DOHH2 (cell line): ENCODE measurements at regions not wholly inside any gene's neighbourhood (a gene's known extent, or its start where the extent isn't known, plus 50 kb on each side); places are given as distances from the start of the nearest gene placed in this dataset.

Experiments used
- H3F3A ChIP-seq: fragments of 200-600 bp; sonication (generic), shearing (Covaris generic); 2 replicates; pipeline ENCODE4 v1.6.0; 2016; ENCODE audit warnings: antibody characterized with exemption, mild to moderate bottlenecking; ENCODE audit not compliant: control insufficient read depth, insufficient read depth
- H3K27ac ChIP-seq: fragments of 200-600 bp; sonication (generic); 2 replicates; pipeline ENCODE4 v1.5.1; 2014; ENCODE audit warnings: low read depth, mild to moderate bottlenecking, low read length, moderate library complexity
- H3K27me3 ChIP-seq: fragments of 200-600 bp; sonication (generic); 2 replicates; pipeline ENCODE4 v1.6.1; 2014; ENCODE audit warnings: mild to moderate bottlenecking, low read length, mixed read lengths; ENCODE audit not compliant: control insufficient read depth
- H3K36me3 ChIP-seq: fragments of 200-600 bp; sonication (generic); 2 replicates; pipeline ENCODE4 v1.6.1; 2014; ENCODE audit warnings: mild to moderate bottlenecking, low read length, moderate library complexity, mixed read lengths; ENCODE audit not compliant: control insufficient read depth
- H3K4me1 ChIP-seq: fragments of 200-600 bp; sonication (generic); 2 replicates; pipeline ENCODE4 v1.6.1; 2014; ENCODE audit warnings: mild to moderate bottlenecking, low read length, mixed read lengths; ENCODE audit not compliant: control insufficient read depth
- H3K4me2 ChIP-seq: fragments of 200-600 bp; sonication (generic); 2 replicates; pipeline ENCODE4 v1.6.0; 2014; ENCODE audit warnings: mild to moderate bottlenecking, low read length, moderate library complexity
- H3K4me3 ChIP-seq: fragments of 200-600 bp; sonication (generic); 2 replicates; pipeline ENCODE4 v1.5.1; 2014; ENCODE audit warnings: mild to moderate bottlenecking, low read length, mixed read lengths
- H3K79me2 ChIP-seq: fragments of 200-600 bp; sonication (generic); 2 replicates; pipeline ENCODE4 v1.6.1; 2014; ENCODE audit warnings: mild to moderate bottlenecking, low read length, mixed read lengths; ENCODE audit not compliant: control insufficient read depth
- H3K9me2 ChIP-seq: fragments of 200-600 bp; sonication (generic); replicated peaks from 2 replicates; pipeline ENCODE4 v1.6.1; 2014; ENCODE audit warnings: mild to moderate bottlenecking, low read length, mixed read lengths; ENCODE audit not compliant: control insufficient read depth
- H3K9me3 ChIP-seq: fragments of 200-600 bp; sonication (generic); 2 replicates; pipeline ENCODE4 v1.6.1; 2014; ENCODE audit warnings: antibody characterized with exemption, low read length, mixed read lengths; ENCODE audit not compliant: control insufficient read depth, insufficient read depth
- H4K20me1 ChIP-seq: fragments of 200-600 bp; sonication (generic); 2 replicates; pipeline ENCODE4 v1.6.0; 2014; ENCODE audit warnings: low read depth, mild to moderate bottlenecking, antibody characterized with exemption, low read length, moderate library complexity; ENCODE audit not compliant: control insufficient read depth, insufficient read depth
- CTCF ChIP-seq: fragments of 200-600 bp; sonication (generic); IDR thresholded peaks from one replicate; pipeline ENCODE4 v1.5.1; 2014; ENCODE audit warnings: antibody characterized with exemption, mild to moderate bottlenecking, low read depth, low read length; ENCODE audit not compliant: poor library complexity, severe bottlenecking
- EZH2phosphoT487 ChIP-seq: fragments of 200-600 bp; sonication (generic); IDR thresholded peaks from 2 replicates; pipeline ENCODE4 v1.6.1; 2017; ENCODE audit warnings: borderline replicate concordance, mild to moderate bottlenecking, antibody characterized with exemption, low read length, moderate library complexity, mixed read lengths

GRCh38 chr1:164033782-164034181 lies 525.2 kb upstream of the PBX1 start:
- H3K9me2 ChIP-seq: no peaks in the 10 kb centered on the region
- no peaks in the 10 kb centered on the region for H4K20me1 ChIP-seq
- no peaks in the 10 kb centered on the region for H3K4me1 ChIP-seq
- no peaks in the 10 kb centered on the region for H3K9me3 ChIP-seq
- no peak overlapping the region for H3K4me3 ChIP-seq
- no peaks in the 10 kb centered on the region for H3K79me2 ChIP-seq
- H3K4me2 ChIP-seq: no peak overlapping the region
- H3K27me3 ChIP-seq: no peaks in the 10 kb centered on the region
- TF ChIP-seq CTCF: no peak
- TF ChIP-seq EZH2phosphoT487: no peak
- H3K27ac ChIP-seq: no peak overlapping the region
- H3K36me3 ChIP-seq: no peaks in the 10 kb centered on the region
- no peaks in the 10 kb centered on the region for H3F3A ChIP-seq

GRCh38 chr1:164040754-164041153 lies 518.2 kb upstream of the PBX1 start:
- no peaks in the 10 kb centered on the region for H4K20me1 ChIP-seq
- no peaks in the 10 kb centered on the region for H3K79me2 ChIP-seq
- H3K27ac ChIP-seq: no peak overlapping the region
- no peaks in the 10 kb centered on the region for H3K27me3 ChIP-seq
- TF ChIP-seq CTCF (no peak), EZH2phosphoT487 (no peak)
- H3K4me2 ChIP-seq: no peak overlapping the region
- H3K9me3 ChIP-seq: no peaks in the 10 kb centered on the region
- H3K4me1 ChIP-seq: no peaks in the 10 kb centered on the region
- no peaks in the 10 kb centered on the region for H3F3A ChIP-seq
- no peak overlapping the region for H3K4me3 ChIP-seq
- no peaks in the 10 kb centered on the region for H3K9me2 ChIP-seq
- no peaks in the 10 kb centered on the region for H3K36me3 ChIP-seq

GRCh38 chr1:164051782-164052181 lies 507.2 kb upstream of the PBX1 start:
- no peaks in the 10 kb centered on the region for H3K9me2 ChIP-seq
- no peaks in the 10 kb centered on the region for H3K79me2 ChIP-seq
- H3K4me1 ChIP-seq: no peaks in the 10 kb centered on the region
- H3K4me2 ChIP-seq: no peak overlapping the region
- no peak overlapping the region for H3K27ac ChIP-seq
- H4K20me1 ChIP-seq: no peaks in the 10 kb centered on the region
- H3K4me3 ChIP-seq: no peak overlapping the region
- no peaks in the 10 kb centered on the region for H3K27me3 ChIP-seq
- no peaks in the 10 kb centered on the region for H3K36me3 ChIP-seq
- TF ChIP-seq EZH2phosphoT487 (no peak), CTCF (no peak)
- H3K9me3 ChIP-seq: no peaks in the 10 kb centered on the region
- H3F3A ChIP-seq: no peaks in the 10 kb centered on the region

- H3K4me1 ChIP-seq: no peaks in the 10 kb centered on the region
- H3K4me2 ChIP-seq: no peak overlapping the region
- no peaks in the 10 kb centered on the region for H3K27me3 ChIP-seq
- no peaks in the 10 kb centered on the region for H3K79me2 ChIP-seq
- no peaks in the 10 kb centered on the region for H4K20me1 ChIP-seq
- no peaks in the 10 kb centered on the region for H3K9me3 ChIP-seq
- no peak overlapping the region for H3K4me3 ChIP-seq
- H3K27ac ChIP-seq: no peak overlapping the region
- no peak for TF ChIP-seq CTCF
- no peak for TF ChIP-seq EZH2phosphoT487
- no peaks in the 10 kb centered on the region for H3K36me3 ChIP-seq
- H3F3A ChIP-seq: no peaks in the 10 kb centered on the region
- no peaks in the 10 kb centered on the region for H3K9me2 ChIP-seq
Measured at GRCh38 chr1:164054331-164054730, 504.7 kb upstream of the PBX1 start.
